HG03575 (cell line): ENCODE measurements at regions not wholly inside any gene's neighbourhood (a gene's known extent, or its start where the extent isn't known, plus 50 kb on each side); places are given as distances from the start of the nearest gene placed in this dataset.

Experiments
- ATAC-seq: cut with Tn5 transposase; IDR thresholded peaks from one replicate; pipeline ENCODE4 v1.9.1; 2021; ENCODE audit not compliant: unreplicated experiment, insufficient number of reproducible peaks, low FRiP score; ENCODE audit errors: extremely low read depth

DNA sequence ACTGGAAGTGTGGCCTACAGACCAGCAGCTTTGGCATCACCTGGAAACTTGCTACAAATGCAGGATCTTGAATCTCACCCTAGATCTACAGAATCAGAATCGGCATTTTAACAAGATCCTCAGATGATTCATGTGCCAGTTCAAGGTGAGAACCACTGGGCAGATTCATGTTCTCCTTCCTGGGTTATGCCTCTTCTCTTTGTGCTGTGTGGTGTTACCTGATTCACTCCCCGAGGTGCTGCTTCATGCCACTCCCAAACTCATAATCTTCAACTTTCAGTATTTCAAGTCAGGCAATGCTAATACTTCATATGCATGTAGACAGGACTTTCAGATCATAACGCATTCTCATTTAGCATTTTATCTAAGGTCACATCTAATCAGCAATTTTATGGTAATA is 427.7 kb downstream of the FOXO1 start:
- no peak for ATAC-seq

DNA sequence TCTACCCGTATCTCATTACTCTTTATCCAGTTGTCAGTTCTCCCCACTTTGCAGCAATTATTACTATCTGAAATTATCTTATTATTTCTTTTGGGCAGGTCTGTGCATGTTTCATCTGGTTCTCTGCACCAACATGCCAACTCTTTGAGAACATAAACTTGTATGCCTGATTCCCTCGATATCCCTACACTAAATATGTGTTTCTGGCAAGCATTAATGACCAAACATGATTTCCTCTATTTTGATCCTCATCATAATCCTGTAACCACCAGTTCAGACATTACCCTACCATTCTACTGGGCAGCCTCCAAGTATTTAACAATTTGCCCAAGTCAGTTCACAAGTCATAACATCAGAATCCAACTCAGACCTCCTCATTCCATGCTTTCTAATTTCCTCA is 426.1 kb downstream of the FOXO1 start:
- ATAC-seq, result no peak

DNA sequence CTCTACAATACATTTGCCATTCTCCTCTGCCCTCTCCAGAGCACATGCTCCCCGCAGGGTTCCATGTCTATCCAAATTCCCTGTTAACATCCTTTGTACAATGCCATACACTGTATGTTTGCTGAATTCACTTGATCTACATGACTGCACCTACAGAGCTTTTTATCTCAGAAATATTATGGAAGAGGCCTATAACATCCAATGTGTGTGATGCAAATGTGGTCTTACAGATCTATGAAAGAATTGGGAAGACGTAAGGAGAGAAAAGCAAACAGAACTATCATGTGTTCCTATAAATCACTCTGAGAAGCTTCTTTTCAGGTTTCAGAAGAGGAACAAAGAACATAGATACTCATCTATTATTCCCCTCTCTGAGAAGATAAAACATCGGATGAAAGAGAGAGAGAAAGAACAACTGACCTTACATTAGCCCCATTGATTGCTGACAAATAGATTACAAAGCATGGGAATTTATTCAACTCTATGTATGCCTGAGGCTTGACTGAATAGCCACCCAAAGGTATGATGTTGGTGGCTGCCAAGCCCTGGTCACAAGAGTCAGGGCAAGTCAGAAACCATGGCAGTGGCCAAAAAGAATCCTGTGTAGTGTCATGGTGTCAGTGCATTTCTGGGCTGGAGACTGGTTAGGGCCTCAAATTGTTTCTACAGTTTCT is 425.2 kb downstream of the FOXO1 start:
- no peak for ATAC-seq

GRCh38 chr13:40243047-40243446 is 423.4 kb downstream of the FOXO1 start:
- no peak for ATAC-seq

GRCh38 chr13:40243982-40244381 is 422.5 kb downstream of the FOXO1 start:
- ATAC-seq, result no peak

DNA sequence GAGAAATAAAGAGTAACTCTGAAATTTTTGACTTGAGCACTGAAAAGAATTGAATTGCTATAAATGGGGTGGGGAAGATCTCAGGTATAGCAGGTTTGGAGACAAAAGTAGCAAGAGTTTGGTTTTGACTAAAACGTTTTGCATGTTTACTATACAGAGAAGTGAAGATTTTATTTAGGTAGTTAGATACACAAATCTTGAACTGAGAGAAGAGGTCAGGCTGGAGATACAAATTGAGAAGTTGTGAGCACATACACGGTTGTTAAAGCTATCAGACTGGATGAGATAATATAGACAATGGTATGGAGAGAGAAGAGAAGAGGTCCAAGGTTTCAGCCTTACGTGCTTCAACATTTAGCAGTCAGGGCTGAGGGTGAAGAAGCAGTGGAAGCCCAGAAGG is 420.9 kb downstream of the FOXO1 start:
- no peak for ATAC-seq

- no peak for ATAC-seq
Observed at GRCh38 chr13:40247845-40248244, 418.6 kb downstream of the FOXO1 start.

- ATAC-seq, result no peak
Observed at GRCh38 chr13:40251343-40252032, 415.0 kb downstream of the FOXO1 start.

DNA sequence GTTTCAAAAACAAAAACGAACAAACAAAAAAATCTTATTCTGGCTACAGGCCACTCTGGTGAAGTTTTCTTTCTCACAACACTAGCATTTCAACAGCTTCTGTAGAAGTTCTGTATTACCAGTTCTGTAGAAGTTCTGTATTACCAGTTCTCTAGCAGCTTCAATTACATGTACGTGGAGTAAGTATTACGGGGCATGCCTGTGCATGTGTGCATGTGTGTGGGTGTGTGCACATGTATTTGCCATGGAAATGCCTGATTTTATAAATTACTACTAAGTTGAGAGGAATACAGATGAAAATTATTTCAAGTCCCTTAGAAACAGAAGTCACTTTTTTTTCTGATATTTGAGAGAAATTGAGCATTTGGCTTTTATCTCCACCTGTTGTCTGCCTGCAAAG is 414.2 kb downstream of the FOXO1 start:
- ATAC-seq, result no peak

DNA sequence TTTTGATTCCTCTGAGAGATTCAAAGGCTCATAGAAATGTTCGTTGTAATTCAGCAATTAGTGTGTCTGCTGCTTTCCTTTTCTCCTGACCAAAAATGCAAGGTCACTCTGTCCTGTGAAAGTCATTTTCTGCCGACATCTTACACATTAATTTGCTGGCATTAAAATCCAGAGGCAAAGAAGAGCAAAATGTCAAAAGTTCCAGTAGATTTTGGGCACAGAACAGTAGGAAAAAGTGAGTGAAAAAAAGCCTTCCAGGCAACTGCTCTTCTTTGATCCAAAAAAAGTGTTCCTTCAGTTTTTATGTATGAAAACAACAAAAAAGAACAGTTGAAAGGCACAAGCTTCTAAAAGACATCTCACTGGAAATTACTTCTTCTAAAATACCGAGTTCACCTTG is 413.8 kb downstream of the FOXO1 start:
- ATAC-seq, result no peak

DNA sequence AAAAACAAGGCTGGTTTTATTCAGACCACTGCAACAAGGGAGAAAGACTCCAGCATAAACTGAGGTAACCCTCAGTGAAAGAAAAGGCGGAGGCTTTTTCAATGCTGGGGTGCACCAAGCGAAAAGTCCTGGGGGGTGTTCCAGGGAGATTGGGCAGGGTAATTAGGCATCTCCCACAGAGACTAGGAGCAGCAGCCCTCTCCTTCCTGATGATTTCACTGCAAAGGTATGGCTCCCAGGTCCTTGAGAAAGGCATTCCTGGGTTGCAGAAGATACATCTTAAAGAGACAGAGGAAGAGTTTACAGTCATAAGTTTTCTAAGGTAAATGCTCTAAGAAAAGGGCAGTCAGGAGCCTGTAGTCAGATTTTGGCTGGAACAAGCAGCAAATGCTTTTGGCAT is 412.0 kb downstream of the FOXO1 start:
- no peak for ATAC-seq

DNA sequence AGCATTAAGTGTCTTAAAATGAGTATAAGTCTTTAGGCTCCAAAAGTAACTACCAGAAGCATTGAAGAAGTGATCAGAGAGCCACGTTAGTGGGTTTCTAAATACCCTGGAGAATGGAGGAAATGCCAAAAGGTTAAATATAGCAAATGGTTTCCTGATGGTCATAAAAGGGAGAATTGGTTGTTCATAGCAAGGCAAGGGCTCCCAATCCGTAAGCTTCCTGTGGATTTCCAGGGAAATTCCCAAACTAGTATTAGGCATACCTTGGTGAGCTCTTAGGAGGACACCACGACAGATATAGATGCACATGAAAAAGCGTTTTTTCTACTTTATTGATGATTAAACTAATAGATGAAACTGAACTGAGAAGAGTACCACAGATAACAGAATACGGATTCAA is 410.9 kb downstream of the FOXO1 start:
- ATAC-seq, result no peak

DNA sequence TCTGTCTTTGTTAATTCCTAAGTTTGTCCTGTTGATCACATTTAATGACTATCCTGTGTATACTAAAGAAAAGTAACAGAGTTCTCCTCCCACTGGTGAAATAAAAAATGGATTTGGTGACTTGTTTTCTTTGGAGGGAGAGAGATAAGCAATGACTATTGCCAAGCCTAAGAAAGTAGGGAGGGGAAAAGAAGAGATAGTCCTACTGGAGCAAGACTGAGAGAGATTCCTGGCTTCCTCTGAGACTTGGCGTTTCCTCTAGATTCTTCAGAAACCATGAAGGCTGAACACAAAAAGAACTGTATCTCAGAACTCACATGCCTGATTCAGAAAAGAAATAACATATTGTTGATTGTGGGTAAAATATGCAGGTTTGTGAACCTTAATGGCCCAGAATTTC is 406.5 kb downstream of the FOXO1 start:
- no peak for ATAC-seq

- no peak for ATAC-seq
Observed at GRCh38 chr13:40261336-40261735, 405.1 kb downstream of the FOXO1 start.

DNA sequence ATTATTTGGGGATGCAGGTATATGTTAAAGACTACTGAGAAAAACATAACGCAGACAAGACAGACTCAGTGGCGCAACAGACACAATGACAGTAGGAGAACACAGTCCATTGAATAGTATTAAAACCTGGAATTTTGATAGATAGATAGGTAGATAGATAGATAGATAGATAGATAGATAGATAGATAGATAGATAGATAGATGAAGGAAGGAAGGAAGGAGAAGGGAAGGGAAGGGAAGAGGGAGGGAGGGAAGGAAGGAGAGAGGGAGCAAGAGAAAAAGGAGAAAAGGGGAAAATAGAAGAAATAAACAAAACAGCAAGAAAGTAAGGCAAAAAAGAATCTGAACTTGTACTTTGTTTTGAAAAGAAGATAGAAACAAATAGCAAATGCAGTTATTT is 404.5 kb downstream of the FOXO1 start:
- no peak for ATAC-seq

DNA sequence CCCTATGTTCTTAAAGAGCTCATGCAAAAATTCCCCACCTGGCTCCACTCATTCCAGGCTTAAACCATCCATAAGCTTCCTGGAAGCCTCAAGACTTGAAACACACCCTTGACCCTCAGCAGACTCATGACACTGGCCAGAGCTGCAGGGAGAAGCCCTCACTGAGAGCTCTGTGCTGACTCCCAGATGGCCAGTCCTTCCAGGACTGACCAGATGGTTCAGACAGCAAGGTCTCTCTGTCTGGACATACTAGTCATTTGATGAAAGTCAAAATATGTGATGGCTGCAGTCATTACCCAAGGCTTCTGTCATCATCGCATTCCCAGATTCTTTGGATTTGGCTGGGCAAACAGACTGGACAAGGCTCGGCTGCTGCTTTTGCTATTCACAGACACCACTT is 397.4 kb downstream of the FOXO1 start:
- no peak for ATAC-seq

GRCh38 chr13:40270726-40271125 is 395.7 kb downstream of the FOXO1 start:
- ATAC-seq, result no peak

DNA sequence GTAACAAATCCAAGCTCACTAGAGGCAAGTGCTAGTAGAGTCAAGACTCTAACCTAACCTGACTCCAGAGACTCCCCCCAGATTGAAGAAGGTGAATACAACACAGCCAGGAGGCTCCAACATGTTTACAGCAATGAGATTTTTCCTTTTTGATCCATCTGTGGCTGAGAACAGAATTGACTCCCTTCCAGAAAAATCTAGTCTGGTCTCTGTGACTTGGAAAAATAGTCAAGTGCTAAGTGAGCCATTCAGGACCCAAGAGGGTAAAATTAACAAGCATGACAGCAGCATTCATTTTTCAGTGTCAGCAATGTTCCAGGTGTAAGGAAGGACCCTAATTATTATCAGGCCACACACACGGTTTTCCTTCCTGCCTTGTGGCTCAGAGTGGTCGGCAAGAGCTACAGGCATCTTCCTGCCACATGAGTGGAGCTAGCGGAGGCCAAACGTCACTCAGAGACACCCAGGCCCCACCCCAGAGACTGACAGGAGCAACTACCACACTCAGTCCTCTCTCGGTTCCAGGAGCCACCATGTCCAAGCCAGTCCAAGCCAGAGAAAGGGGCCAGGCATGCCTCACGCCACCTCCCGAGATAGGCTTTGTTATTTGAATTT is 395.1 kb downstream of the FOXO1 start:
- ATAC-seq, result no peak

GRCh38 chr13:40271931-40272775 is 394.3 kb downstream of the FOXO1 start:
- no peak for ATAC-seq

DNA sequence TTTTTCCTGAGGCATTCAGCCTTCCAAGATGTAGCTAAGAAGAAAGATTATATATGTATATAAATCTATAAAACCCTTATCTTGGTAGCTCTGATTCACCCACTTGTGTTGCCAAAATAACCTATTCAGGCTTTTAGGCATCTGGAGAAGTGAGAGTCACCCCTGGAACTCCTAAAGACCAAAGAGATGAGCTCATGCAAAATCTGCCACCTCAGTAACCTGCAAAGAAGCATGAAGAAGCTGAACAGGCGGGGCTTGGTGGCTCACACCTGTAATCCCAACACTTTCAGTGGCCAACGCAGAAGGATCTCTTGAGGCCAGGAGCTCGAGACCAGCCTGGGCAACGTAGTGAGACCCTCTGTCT is 393.7 kb downstream of the FOXO1 start:
- no peak for ATAC-seq
